WERI-Rb-1 (cell line): ENCODE measurements at regions not wholly inside any gene's neighbourhood (a gene's known extent, or its start where the extent isn't known, plus 50 kb on each side); places are given as distances from the start of the nearest gene placed in this dataset.

Experiments used
- DNase-seq: peaks from one replicate; pipeline ENCODE4 v3.0.0-alpha.2; 2020
- H3K27ac ChIP-seq: fragments of 250-450 bp; sonication (Bioruptor Pico); 2 replicates; pipeline ENCODE4 v1.5.1; 2020; ENCODE audit warnings: mild to moderate bottlenecking, moderate library complexity
- H3K27me3 ChIP-seq: fragments of 250-450 bp; sonication (Bioruptor Pico); 2 replicates; pipeline ENCODE4 v1.5.1; 2021; ENCODE audit warnings: mild to moderate bottlenecking, low read depth, moderate library complexity; ENCODE audit not compliant: insufficient read depth, severe bottlenecking
- H3K36me3 ChIP-seq: fragments of 250-450 bp; sonication (Bioruptor Pico); 2 replicates; pipeline ENCODE4 v1.5.1; 2020; ENCODE audit warnings: mild to moderate bottlenecking, moderate library complexity
- H3K4me3 ChIP-seq: 2 replicates; pipeline ENCODE4 v1.5.1; 2011; ENCODE audit warnings: low read depth, mild to moderate bottlenecking, control low read depth, low read length
- H3K9me3 ChIP-seq: fragments of 250-450 bp; sonication (Bioruptor Pico); 2 replicates; pipeline ENCODE4 v1.5.1; 2021; ENCODE audit warnings: mild to moderate bottlenecking, moderate library complexity; ENCODE audit not compliant: severe bottlenecking
- CTCF ChIP-seq: IDR thresholded peaks from 2 replicates; pipeline ENCODE4 v1.5.1; 2011; ENCODE audit warnings: low read depth, mild to moderate bottlenecking, control low read depth, inconsistent platforms, low read length

GRCh38 chr10:2214092-2214491 lies 476.8 kb upstream of the ADARB2 start:
- Histone ChIP-seq H3K27me3 (no peaks in the 10 kb centered on the region), H3K36me3 (no peaks in the 10 kb centered on the region), H3K27ac (no peak overlapping the region), H3K4me3 (no peak overlapping the region), H3K9me3 (no peaks in the 10 kb centered on the region)
- DNase-seq: no peak
- TF ChIP-seq CTCF: no peak

GRCh38 chr10:2212244-2212834 lies 475.0 kb upstream of the ADARB2 start:
- H3K4me3 ChIP-seq: no peak overlapping the region
- no peak for TF ChIP-seq CTCF
- DNase-seq: no peak

GRCh38 chr10:2210088-2210487 lies 472.8 kb upstream of the ADARB2 start:
- Histone ChIP-seq H3K27ac (no peak overlapping the region), H3K4me3 (no peak overlapping the region), H3K9me3 (no peaks in the 10 kb centered on the region), H3K27me3 (no peaks in the 10 kb centered on the region), H3K36me3 (no peaks in the 10 kb centered on the region)
- TF ChIP-seq CTCF: no peak
- no peak for DNase-seq

More at GRCh38 chr10:2212244-2212834, 475.0 kb upstream of the ADARB2 start:
- Histone ChIP-seq H3K27me3 (no peaks in the 10 kb centered on the region), H3K9me3 (no peaks in the 10 kb centered on the region), H3K36me3 (no peaks in the 10 kb centered on the region), H3K27ac (no peak overlapping the region)

- DNase-seq: no peak
- Histone ChIP-seq H3K27ac (no peak overlapping the region), H3K36me3 (no peaks in the 10 kb centered on the region), H3K4me3 (no peak overlapping the region), H3K27me3 (no peaks in the 10 kb centered on the region), H3K9me3 (no peaks in the 10 kb centered on the region)
- TF ChIP-seq CTCF: no peak
Measured at GRCh38 chr10:2208106-2208505, 470.8 kb upstream of the ADARB2 start.

- H3K36me3 ChIP-seq: no peaks in the 10 kb centered on the region
Measured at GRCh38 chr10:2207246-2207922, 470.1 kb upstream of the ADARB2 start.

More at GRCh38 chr10:2207246-2207922, 470.1 kb upstream of the ADARB2 start:
- Histone ChIP-seq H3K9me3 (no peaks in the 10 kb centered on the region), H3K27me3 (no peaks in the 10 kb centered on the region), H3K27ac (no peak overlapping the region), H3K4me3 (no peak overlapping the region)
- no peak for DNase-seq
- TF ChIP-seq CTCF: no peak
